GM12864 (cell line): ENCODE measurements at regions not wholly inside any gene's neighbourhood (a gene's known extent, or its start where the extent isn't known, plus 50 kb on each side); places are given as distances from the start of the nearest gene placed in this dataset.

ENCODE experiments used
- DNase-seq: peaks from one replicate; pipeline ENCODE4 v3.0.0-alpha.2; 2011; ENCODE audit warnings: low read depth
- H3K4me3 ChIP-seq: 2 replicates; pipeline ENCODE4 v1.5.1; 2011; ENCODE audit warnings: mild to moderate bottlenecking, low read depth, low read length, control low read depth
- CTCF ChIP-seq: IDR thresholded peaks from 2 replicates; pipeline ENCODE4 v1.5.1; 2011; ENCODE audit warnings: low read depth, mild to moderate bottlenecking, moderate library complexity, low read length, control low read depth, inconsistent platforms; ENCODE audit errors: missing control alignments

GRCh38 chr6:14826456-14826855 is 419.4 kb upstream of the JARID2 start:
- no peak overlapping the region for H3K4me3 ChIP-seq
- no peak for DNase-seq
- no peak for TF ChIP-seq CTCF

- H3K4me3 ChIP-seq: no peak overlapping the region
- no peak for TF ChIP-seq CTCF
- no peak for DNase-seq
These were observed 418.5 kb upstream of the JARID2 start for GRCh38 chr6:14827354-14827753.

- DNase-seq: no peak
- H3K4me3 ChIP-seq: no peak overlapping the region
These were observed 417.7 kb upstream of the JARID2 start for GRCh38 chr6:14828201-14828611.

GRCh38 chr6:14831070-14831469 is 414.8 kb upstream of the JARID2 start:
- no peak overlapping the region for H3K4me3 ChIP-seq
- no peak for TF ChIP-seq CTCF
- DNase-seq: no peak

More at GRCh38 chr6:14828201-14828611, 417.7 kb upstream of the JARID2 start:
- TF ChIP-seq CTCF: no peak

- DNase-seq: no peak
- no peak overlapping the region for H3K4me3 ChIP-seq
- no peak for TF ChIP-seq CTCF
These were observed 413.9 kb upstream of the JARID2 start for GRCh38 chr6:14831937-14832336.

GRCh38 chr6:14832427-14832826 is 413.4 kb upstream of the JARID2 start:
- TF ChIP-seq CTCF: no peak
- no peak for DNase-seq
- no peak overlapping the region for H3K4me3 ChIP-seq

- no peak for DNase-seq
- no peak for TF ChIP-seq CTCF
These were observed 410.9 kb upstream of the JARID2 start for GRCh38 chr6:14834851-14835530.

More at GRCh38 chr6:14834851-14835530, 410.9 kb upstream of the JARID2 start:
- no peak overlapping the region for H3K4me3 ChIP-seq
